Psoas muscle (tissue), 7 donors: ENCODE measurements at regions not wholly inside any gene's neighbourhood (a gene's known extent, or its start where the extent isn't known, plus 50 kb on each side); places are given as distances from the start of the nearest gene placed in this dataset.

Source experiments
- ATAC-seq, 4 donors: fragments of 200-7000 bp; cut with Tn5 transposase; one replicate each; pipeline ENCODE4 v1.9.1; 2020; ENCODE audit warnings: moderate library complexity in 3 of 4, mild to moderate bottlenecking in 2 of 4
- DNase-seq, 2 donors: peaks; one replicate each; pipeline ENCODE4 v3.0.0-alpha.2; 2020
- H3K27ac ChIP-seq: fragments of 200-600 bp; one replicate; pipeline ENCODE4 v1.8.0; 2022
- H3K27me3 ChIP-seq, 3 donors: fragments of 200-600 bp in 1 of 3; one replicate each; pipeline versions ENCODE4 v1.6.1 to v1.8.0; 2013 to 2022; ENCODE audit warnings: low read length in 2 of 3, mild to moderate bottlenecking in 2 of 3, moderate library complexity in 1 of 3; ENCODE audit not compliant: insufficient read depth in 3 of 3
- H3K36me3 ChIP-seq, 2 donors: fragments of 200-600 bp in 1 of 2; one replicate each; pipeline versions ENCODE4 v1.6.1 to v1.8.0; 2013 to 2022; ENCODE audit warnings: low read depth in 1 of 2, mild to moderate bottlenecking in 1 of 2, moderate library complexity in 1 of 2; ENCODE audit not compliant: insufficient read depth in 1 of 2
- H3K4me1 ChIP-seq: fragments of 200-600 bp; one replicate; pipeline ENCODE4 v1.8.0; 2022
- H3K4me3 ChIP-seq: fragments of 200-600 bp; one replicate; pipeline ENCODE4 v1.8.0; 2022; ENCODE audit warnings: mild to moderate bottlenecking
- H3K9me3 ChIP-seq: fragments of 200-600 bp; one replicate; pipeline ENCODE4 v1.8.0; 2022
- WGBS, 3 donors: extraction: QIAGEN DNeasy Blood & Tissue Kit; methylation state at CpG; one replicate each; pipeline versions ENCODE4 v1.1.6 to v1.1.7; 2013; 5-methylcytosine and 5-hydroxymethylcytosine counted together
- intact Hi-C, 2 donors: fragments of 100-400 bp; cut with DNase I; formaldehyde crosslinking; loops; one replicate each; pipeline versions ENCODE4 v1.11.0 to v1.14.2; 2022
- TF ChIP-seq, protein P1 (sequence below): fragments of 200-600 bp; IDR thresholded peaks from one replicate; pipeline ENCODE4 v1.8.0; 2022; ENCODE audit warnings: antibody characterized with exemption
- donor health status: healthy with polysubstance abuse.
- donor health status: DM: no; HTN: no; CAD: no; lungs with moderate emphysema.
- donor health status: Bipolar disorder and iron deficiency.
- donor health status: healthy.
- donor health status: DM: yes; HTN: yes; CAD: no.
- donor health status: DM: no; HTN: no; CAD: no.
- donor health status: DM: yes; HTN: yes; CAD: no.

DNA sequence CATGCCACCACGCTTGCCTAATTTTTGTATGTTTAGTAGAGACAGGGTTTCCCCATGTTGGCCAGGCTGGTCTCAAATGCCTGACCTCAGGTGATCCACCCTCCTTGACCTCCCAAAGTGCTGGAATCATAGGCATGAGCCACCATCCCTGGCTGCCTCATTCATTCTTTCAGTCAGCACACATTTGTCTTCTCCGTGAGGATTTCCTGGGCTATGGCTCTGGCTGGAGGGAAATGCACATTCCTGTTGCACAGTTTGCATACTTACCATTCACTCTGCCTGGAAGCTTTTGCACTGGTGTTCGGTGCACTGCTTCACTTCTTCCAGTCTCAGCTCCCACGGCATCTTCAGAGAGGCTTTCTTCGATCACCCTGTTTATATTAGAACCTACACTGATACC lies 267.8 kb downstream of the STIM2 start:
- Histone ChIP-seq H3K9me3 (no peaks in the 10 kb centered on the region), H3K4me1 (no peaks in the 10 kb centered on the region), H3K27me3 (no peaks in the 10 kb centered on the region), H3K4me3 (no peak overlapping the region), H3K36me3 (no peaks in the 10 kb centered on the region), H3K27ac (no peak overlapping the region)
- ATAC-seq (no peak), DNase-seq (no peak)
- TF ChIP-seq, protein P1, sequence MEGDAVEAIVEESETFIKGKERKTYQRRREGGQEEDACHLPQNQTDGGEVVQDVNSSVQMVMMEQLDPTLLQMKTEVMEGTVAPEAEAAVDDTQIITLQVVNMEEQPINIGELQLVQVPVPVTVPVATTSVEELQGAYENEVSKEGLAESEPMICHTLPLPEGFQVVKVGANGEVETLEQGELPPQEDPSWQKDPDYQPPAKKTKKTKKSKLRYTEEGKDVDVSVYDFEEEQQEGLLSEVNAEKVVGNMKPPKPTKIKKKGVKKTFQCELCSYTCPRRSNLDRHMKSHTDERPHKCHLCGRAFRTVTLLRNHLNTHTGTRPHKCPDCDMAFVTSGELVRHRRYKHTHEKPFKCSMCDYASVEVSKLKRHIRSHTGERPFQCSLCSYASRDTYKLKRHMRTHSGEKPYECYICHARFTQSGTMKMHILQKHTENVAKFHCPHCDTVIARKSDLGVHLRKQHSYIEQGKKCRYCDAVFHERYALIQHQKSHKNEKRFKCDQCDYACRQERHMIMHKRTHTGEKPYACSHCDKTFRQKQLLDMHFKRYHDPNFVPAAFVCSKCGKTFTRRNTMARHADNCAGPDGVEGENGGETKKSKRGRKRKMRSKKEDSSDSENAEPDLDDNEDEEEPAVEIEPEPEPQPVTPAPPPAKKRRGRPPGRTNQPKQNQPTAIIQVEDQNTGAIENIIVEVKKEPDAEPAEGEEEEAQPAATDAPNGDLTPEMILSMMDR: no peak
- intact Hi-C loops: no loop called here
- WGBS, 3 donors: 88 to 91% (median 89%) methylated on average over 5 of the region's 5 CpGs

DNA sequence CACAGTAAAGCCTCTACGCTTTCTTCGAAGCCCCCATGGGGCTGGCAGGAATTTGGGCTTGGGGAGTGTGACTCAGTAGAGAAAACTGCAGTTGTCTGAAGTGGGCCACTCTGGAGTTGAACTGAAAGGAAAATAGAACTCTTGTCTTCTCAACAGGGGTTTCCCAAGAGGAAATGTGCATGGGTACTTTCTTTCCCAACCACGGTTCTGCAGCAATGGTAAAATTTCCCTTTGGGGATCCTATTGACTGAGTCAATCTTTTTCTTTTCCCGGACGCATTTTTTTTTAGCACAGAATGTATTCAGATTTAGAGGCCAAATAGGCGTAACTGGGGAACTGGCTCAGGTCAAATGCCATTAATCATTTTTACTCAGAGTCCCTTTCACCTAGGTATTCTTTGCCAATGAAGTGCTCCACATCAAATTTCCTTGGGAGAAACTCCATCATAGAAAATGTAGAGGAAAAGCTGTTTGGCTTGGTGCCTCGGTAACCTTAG lies 269.3 kb downstream of the STIM2 start:
- Histone ChIP-seq H3K27ac (no peak overlapping the region), H3K4me3 (no peak overlapping the region), H3K27me3 (no peaks in the 10 kb centered on the region), H3K4me1 (no peaks in the 10 kb centered on the region), H3K36me3 (no peaks in the 10 kb centered on the region), H3K9me3 (no peaks in the 10 kb centered on the region)
- DNase-seq (peak; percentile 21 to 57), ATAC-seq (peak; percentile 15 to 64 (median 50))
- intact Hi-C loops: no loop called here
- TF ChIP-seq, protein P1: no peak
- 30 to 32% (median 31%) methylated on average over 7 of the region's 7 CpGs for WGBS, 3 donors

DNA sequence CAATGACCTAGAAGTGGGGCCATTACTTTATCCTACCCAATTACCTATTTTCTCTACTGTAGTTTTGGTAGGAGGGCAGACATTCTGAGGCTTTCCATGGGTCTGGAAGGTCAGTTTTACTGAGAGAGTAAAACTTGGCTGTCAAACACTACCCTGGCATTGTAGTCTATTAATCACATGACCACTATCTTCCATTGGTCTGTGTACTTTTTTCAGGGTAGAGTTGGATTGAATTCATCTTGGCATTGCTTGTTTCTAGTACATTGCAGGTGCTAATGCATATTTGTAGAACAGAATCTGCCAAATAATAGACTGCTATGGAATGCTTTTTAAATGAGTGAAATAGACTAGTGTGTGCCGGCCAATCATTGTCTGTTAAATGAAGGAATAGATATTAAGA lies 271.9 kb downstream of the STIM2 start:
- Histone ChIP-seq H3K9me3 (peaks cover 11% of the 10 kb centered on the region), H3K27ac (no peak overlapping the region), H3K4me1 (no peaks in the 10 kb centered on the region), H3K4me3 (no peak overlapping the region), H3K27me3 (no peaks in the 10 kb centered on the region), H3K36me3 (no peaks in the 10 kb centered on the region)
- WGBS, 3 donors: 83 to 89% (median 84%) methylated on average over 1 of the region's 1 CpG
- DNase-seq (no peak), ATAC-seq (no peak)
- intact Hi-C loops: no loop called here
- TF ChIP-seq, protein P1: no peak

DNA sequence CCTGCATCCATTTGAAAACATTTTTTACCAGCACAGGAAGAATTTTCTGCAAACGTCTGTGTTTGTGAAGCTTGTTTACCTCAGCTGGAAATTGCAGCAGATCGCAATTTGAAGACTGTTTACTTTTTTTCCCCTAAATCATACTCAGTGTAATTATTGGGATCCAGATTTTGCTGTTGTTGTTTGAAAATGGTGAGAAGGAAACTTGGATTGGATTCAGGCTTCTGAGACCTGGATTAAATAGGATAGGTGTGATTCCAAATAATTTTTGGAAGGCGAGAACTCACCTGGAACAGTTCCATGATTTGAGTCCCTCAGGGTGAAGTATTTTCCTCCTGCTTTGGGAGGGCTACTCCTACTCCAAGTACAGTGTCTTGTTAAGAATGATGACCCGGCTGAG lies 279.8 kb downstream of the STIM2 start:
- no peak for DNase-seq
- H3K36me3 ChIP-seq: no peaks in the 10 kb centered on the region
- H3K9me3 ChIP-seq: peaks cover 8% of the 10 kb centered on the region
- no peaks in the 10 kb centered on the region for H3K4me1 ChIP-seq
- no peak overlapping the region for H3K4me3 ChIP-seq
- no peak overlapping the region for H3K27ac ChIP-seq
- ATAC-seq: no peak
- 56 to 57% (median 56%) methylated on average over 4 of the region's 4 CpGs for WGBS, 3 donors
- H3K27me3 ChIP-seq: no peaks in the 10 kb centered on the region
- intact Hi-C loops: no loop called here
- TF ChIP-seq, protein P1: no peak

DNA sequence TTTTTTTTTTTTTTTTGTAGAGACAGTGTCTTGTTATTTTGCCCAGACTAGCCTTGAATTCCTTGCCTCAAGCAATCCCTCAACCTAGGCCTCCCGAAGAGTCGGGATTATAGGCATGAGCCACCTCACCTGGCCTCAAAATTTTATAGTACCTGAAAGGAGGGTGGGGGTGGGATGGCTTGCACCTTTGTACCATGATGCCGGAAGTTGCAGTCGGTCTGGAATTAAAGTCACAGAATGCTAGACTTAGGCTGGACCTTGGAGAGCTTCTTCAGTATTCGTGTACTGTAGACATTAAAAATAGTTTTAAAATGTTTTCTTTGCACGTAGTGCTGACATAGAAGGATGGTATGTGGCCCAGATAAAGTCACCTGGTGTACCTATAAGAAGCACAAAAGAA lies 280.9 kb downstream of the STIM2 start:
- Histone ChIP-seq H3K4me3 (no peak overlapping the region), H3K36me3 (no peaks in the 10 kb centered on the region), H3K4me1 (no peaks in the 10 kb centered on the region), H3K9me3 (no peaks in the 10 kb centered on the region), H3K27ac (no peak overlapping the region), H3K27me3 (no peaks in the 10 kb centered on the region)
- intact Hi-C loops: no loop called here
- WGBS, 3 donors: 83 to 89% (median 88%) methylated on average over 6 of the region's 6 CpGs
- ATAC-seq (no peak), DNase-seq (no peak)
- TF ChIP-seq, protein P1: no peak
